Activated naive CD8-positive, alpha-beta T cell treated with anti-CD3 and anti-CD28 coated beads, Interleukin-2, amount 10 ng/mL, durations not matched to agents 7 days and 5 days (primary cell): ENCODE measurements at regions not wholly inside any gene's neighbourhood (a gene's known extent, or its start where the extent isn't known, plus 50 kb on each side); places are given as distances from the start of the nearest gene placed in this dataset.

ENCODE experiments used
- ATAC-seq: fragments of 150-1000 bp; cut with Tn5 transposase; one replicate; pipeline ENCODE4 v1.10.0; 2021; ENCODE audit warnings: low read depth, moderate library complexity
- POLR2A ChIA-PET: fragments of 350-600 bp; sonication (Branson Sonifier 250); formaldehyde crosslinking; loops from one replicate; lab custom pipeline; 2021; ENCODE audit warnings: antibody characterized with exemption; lab: Charles Lee
- DNase-seq: peaks from one replicate; pipeline ENCODE4 v3.0.0; 2021
- H3K27ac Mint-ChIP-seq: one replicate; pipeline ENCODE4 v1.8.0; 2022; ENCODE audit warnings: mild to moderate bottlenecking, mixed read lengths
- H3K27me3 Mint-ChIP-seq: one replicate; pipeline ENCODE4 v1.8.0; 2022; ENCODE audit warnings: mild to moderate bottlenecking, moderate library complexity, mixed read lengths
- H3K36me3 Mint-ChIP-seq: one replicate; pipeline ENCODE4 v1.8.0; 2021; ENCODE audit warnings: mild to moderate bottlenecking, mixed read lengths
- H3K4me1 Mint-ChIP-seq: one replicate; pipeline ENCODE4 v1.8.0; 2021; ENCODE audit warnings: mixed read lengths
- H3K4me3 Mint-ChIP-seq: one replicate; pipeline ENCODE4 v1.8.0; 2022; ENCODE audit warnings: mild to moderate bottlenecking, moderate library complexity, mixed read lengths
- H3K9me3 Mint-ChIP-seq: one replicate; pipeline ENCODE4 v1.8.0; 2021; ENCODE audit warnings: mixed read lengths

DNA sequence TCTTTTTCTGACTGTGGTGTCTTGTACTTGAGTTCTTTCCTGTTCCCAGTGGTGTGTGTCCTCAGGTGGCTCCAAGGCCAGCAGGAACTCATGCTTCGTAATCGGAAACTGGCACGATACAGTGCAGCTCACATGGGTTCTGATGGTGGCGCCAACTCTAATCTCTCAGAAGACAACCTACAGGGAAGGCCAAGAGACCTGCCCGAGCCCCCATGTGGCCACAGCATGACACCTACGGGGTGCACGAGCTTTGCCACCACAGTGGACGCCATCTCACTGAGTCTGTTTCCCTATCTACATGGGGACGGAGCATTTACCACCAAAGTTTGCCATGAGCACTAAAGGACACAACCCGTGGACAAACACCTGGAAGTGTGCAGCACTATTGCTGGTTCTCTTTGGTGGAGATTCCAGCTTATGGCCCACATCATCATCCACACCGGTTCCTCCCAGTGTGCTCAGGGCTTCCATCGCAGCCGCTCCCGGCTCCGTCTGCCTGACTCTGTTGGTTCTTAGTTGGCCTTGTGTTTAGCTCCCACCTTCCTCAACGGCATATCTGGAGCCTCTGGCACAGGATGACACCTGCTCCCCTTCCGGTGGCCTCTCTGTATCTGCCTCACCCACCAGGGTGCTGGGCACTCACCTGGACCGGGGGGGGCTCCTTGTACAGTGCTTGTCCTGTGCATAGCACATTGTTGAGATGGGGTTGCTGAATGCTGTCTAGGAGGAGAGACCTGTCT is 586.6 kb upstream of the MKI67 start:
- Mint-ChIP-seq H3K4me3 (no peak overlapping the region), H3K36me3 (no peaks in the 10 kb centered on the region), H3K27ac (no peak overlapping the region), H3K9me3 (no peaks in the 10 kb centered on the region), H3K27me3 (peaks cover 6% of the 10 kb centered on the region), H3K4me1 (no peaks in the 10 kb centered on the region)
- POLR2A ChIA-PET = no interaction called here
- ATAC-seq = no peak
- DNase-seq = no peak

DNA sequence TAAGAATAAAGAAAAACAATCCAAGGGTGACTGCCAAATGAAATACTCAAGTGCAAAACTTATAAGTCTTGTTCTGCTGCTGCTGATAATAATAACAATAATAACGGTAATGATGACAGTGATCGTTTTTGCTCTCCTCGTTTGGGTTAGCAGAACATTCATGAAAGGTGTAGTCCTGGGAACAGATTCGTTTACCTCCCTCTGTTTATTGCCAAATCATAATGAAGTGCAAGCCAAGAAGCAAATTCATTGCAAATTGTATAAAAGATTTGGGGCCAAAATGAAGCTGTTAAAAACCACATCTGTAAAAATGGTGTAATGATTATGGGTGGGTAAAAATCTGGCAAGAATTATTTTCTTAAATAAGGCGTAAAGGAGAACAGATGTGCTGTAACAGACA is 587.2 kb upstream of the MKI67 start:
- Mint-ChIP-seq H3K27me3 (peaks cover 6% of the 10 kb centered on the region), H3K4me1 (no peaks in the 10 kb centered on the region), H3K9me3 (no peaks in the 10 kb centered on the region), H3K27ac (no peak overlapping the region), H3K36me3 (no peaks in the 10 kb centered on the region), H3K4me3 (no peak overlapping the region)
- DNase-seq (no peak), ATAC-seq (no peak)
- POLR2A ChIA-PET = no interaction called here

DNA sequence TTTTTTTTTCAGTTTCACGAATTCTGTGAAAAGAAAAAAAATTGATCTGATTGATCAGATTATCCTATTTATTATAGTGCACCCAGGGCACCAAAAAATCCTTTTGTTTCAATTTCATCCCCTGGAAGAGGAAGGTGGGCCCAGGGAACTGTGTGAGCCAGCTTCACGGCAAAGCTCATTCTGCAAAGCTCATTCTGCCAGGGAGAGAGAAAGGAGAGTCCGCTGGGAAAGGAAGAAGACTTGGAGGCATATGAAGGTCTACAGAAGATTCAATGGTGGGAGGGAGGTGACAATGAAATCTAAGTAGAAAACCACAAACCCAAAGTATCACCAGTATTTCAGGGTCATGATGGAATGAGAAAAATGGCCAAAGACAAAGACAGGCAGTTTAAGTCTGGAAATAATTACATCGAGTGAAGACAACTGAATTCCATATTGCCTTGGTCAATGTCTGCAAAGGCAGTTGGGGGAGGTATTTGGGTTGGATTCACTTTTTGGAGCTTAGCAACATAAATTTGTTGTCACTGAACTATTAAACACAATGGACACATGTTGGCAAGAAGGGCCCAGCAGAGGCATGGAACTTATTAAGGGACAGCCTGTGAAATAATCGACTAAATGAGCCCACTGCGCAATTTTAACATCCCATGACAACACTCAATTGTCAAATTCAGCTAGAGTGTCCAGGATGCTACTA is 587.8 kb upstream of the MKI67 start:
- Mint-ChIP-seq H3K4me3 (no peak overlapping the region), H3K4me1 (no peaks in the 10 kb centered on the region), H3K36me3 (no peaks in the 10 kb centered on the region), H3K27ac (no peak overlapping the region), H3K9me3 (no peaks in the 10 kb centered on the region), H3K27me3 (peaks cover 6% of the 10 kb centered on the region)
- DNase-seq (no peak), ATAC-seq (no peak)
- POLR2A ChIA-PET = no interaction called here

DNA sequence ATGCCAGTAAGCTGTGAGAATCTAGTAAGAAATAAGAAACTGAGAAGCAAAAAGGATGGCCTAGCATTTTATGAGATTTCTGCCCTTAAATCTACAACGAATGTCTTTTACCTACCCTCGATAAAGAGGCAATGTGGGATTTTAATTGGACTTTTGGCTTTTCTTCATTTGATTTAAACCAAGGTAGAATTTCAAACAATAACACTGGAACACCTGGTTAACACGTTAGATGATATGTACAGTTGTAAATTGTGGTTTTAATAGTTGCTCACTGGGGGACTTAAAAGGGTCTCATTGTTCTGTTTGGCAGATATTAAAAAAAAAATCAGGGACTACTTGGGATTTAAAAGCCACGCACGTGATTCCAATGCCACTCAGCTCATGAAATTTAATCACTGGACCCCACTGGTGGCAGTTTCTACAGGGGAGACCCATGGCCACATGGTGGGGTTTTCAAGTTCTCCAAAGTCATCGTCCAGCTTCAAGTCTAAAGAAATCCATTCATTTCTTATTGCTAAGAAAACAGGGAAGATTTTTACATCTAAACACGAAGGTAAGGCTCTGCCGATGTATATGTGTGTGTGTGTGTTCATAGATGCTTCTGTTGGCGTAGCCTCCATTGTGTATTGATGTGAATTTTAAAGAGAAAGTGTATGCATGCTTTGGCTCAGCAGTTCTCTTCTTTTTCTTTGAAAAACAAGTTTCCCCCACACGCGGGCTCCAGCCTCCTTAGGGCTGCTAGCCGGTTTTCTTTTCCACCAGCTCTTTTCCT is 588.6 kb upstream of the MKI67 start:
- H3K36me3 Mint-ChIP-seq = no peaks in the 10 kb centered on the region
- H3K27me3 Mint-ChIP-seq = no peaks in the 10 kb centered on the region
- POLR2A ChIA-PET = no interaction called here
- no peaks in the 10 kb centered on the region for H3K9me3 Mint-ChIP-seq
- no peak overlapping the region for H3K27ac Mint-ChIP-seq
- DNase-seq = no peak
- H3K4me1 Mint-ChIP-seq = no peaks in the 10 kb centered on the region
- ATAC-seq = no peak
- H3K4me3 Mint-ChIP-seq = no peak overlapping the region

DNA sequence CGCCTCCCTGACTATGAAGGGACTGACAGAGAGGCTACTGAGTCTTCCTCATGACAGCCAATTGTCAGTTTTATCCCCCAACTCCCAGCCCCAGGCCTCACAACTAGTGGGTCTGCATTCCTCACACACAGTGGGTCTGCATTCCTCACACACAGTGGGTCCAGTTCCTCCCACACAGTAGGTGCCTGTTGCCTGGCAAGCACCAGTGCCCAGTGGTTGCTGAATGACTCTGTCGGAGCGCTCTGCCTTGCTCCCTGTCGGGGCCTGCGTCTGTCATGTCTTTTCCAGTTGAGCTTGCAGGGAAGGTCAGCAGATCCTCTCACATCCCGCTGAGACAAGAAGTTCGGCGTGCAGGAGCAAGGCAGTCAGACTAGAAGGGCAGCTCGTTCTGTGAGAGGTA is 590.0 kb upstream of the MKI67 start:
- H3K4me1 Mint-ChIP-seq = no peaks in the 10 kb centered on the region
- POLR2A ChIA-PET = no interaction called here
- no peak overlapping the region for H3K4me3 Mint-ChIP-seq
- ATAC-seq (no peak), DNase-seq (no peak)
- H3K27me3 Mint-ChIP-seq = no peaks in the 10 kb centered on the region
- no peaks in the 10 kb centered on the region for H3K36me3 Mint-ChIP-seq
- no peak overlapping the region for H3K27ac Mint-ChIP-seq
- no peaks in the 10 kb centered on the region for H3K9me3 Mint-ChIP-seq

DNA sequence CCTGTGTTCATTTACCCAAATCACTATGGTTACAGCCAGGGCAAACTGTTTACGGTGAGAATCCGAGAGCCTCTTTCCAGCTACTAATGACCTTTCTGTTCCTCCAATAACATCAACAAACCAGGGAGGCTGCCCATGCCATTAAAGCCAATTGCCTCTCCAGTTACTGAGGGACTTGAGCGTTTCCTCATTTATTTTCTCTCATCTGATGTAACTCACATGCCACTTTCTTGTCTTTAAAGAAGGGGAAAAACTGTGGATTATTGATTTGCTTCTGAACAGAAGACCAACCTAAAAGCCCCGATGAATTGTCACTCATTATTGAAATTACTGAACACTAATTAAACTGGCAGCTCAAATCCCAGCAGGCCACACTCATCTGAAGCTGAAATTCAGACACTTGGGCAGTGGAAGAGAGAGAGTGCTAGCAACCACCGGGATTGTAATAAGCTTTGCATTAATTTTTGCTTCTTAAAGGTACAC is 595.8 kb upstream of the MKI67 start:
- Mint-ChIP-seq H3K27ac (no peak overlapping the region), H3K36me3 (no peaks in the 10 kb centered on the region), H3K27me3 (peaks cover under 1% of the 10 kb centered on the region), H3K4me1 (no peaks in the 10 kb centered on the region), H3K4me3 (no peak overlapping the region), H3K9me3 (no peaks in the 10 kb centered on the region)
- no peak for DNase-seq
- no peak for ATAC-seq
- POLR2A ChIA-PET = no interaction called here

DNA sequence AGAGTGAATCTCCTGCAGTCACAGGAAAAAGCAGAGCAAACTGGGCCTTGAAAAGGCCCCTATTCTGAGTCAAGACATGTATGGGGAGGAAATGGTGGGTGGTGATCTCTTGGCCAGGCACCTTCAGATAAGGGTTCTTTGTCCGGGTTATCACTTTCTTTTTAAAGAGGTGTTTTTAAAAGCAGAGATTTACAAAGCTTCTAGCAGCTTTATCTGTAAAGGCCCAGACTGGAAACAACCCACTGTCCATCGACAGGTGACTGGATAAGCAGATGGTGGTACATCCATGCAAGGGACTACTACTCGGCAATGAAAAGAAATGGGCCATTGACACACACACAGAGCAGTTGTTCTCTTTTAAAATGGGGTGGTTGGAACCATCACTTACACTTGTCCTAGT is 596.7 kb upstream of the MKI67 start:
- Mint-ChIP-seq H3K4me1 (no peaks in the 10 kb centered on the region), H3K9me3 (no peaks in the 10 kb centered on the region), H3K27ac (no peak overlapping the region), H3K4me3 (no peak overlapping the region), H3K36me3 (no peaks in the 10 kb centered on the region), H3K27me3 (peaks cover 2% of the 10 kb centered on the region)
- DNase-seq = no peak
- ATAC-seq = no peak
- POLR2A ChIA-PET = no interaction called here

DNA sequence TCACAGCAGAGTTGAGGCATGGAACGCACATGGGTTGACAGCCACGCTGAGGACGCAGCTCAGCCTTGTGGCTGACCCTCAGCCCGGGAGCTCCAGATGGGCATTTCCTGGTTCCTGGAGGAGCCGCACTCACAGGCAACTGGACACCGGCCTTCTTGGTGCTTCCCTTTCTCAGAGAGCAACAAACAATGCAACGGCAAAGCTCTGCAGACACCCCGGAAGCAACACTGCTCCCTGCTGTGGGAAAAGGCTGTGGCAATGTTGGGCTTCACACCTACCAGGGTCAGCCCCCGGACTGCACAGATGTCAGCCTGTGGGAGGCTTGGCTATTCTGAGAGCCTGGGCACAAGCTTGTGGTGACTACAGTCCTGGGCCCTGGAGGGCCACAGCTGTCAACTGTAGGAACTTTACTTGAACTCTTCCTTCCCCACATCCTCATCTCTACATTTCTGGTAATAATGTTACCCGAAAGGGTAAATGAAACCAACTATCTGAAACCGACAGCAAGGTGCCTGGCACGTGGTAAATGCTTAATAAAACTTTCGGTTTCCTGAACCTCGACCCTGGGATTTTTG is 597.5 kb upstream of the MKI67 start:
- POLR2A ChIA-PET = no interaction called here
- Mint-ChIP-seq H3K9me3 (no peaks in the 10 kb centered on the region), H3K27me3 (peaks cover 2% of the 10 kb centered on the region), H3K4me1 (no peaks in the 10 kb centered on the region), H3K27ac (no peak overlapping the region), H3K4me3 (no peak overlapping the region), H3K36me3 (no peaks in the 10 kb centered on the region)
- DNase-seq (no peak), ATAC-seq (no peak)

DNA sequence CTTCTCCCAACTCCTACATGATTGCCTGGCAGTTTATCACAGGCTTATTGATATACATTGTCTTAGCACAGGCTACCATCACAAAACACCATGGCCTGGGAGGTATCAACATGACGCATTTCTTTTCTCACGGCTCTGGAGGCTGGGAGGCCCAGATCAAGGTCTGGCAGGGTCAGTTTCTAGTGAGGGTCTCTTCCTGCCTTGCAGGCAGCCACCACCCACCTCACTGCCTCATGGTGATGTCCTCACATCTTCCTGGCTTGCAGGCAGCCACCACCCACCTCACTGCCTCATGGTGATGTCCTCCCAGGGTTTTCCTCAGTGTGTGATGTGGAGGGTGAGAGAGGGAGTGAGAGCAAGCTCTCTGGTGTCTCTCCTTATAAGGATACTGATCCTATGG is 599.3 kb upstream of the MKI67 start:
- Mint-ChIP-seq H3K27me3 (peaks cover 2% of the 10 kb centered on the region), H3K36me3 (no peaks in the 10 kb centered on the region), H3K4me3 (no peak overlapping the region), H3K4me1 (no peaks in the 10 kb centered on the region), H3K27ac (no peak overlapping the region), H3K9me3 (no peaks in the 10 kb centered on the region)
- ATAC-seq (no peak), DNase-seq (no peak)
- POLR2A ChIA-PET = no interaction called here

DNA sequence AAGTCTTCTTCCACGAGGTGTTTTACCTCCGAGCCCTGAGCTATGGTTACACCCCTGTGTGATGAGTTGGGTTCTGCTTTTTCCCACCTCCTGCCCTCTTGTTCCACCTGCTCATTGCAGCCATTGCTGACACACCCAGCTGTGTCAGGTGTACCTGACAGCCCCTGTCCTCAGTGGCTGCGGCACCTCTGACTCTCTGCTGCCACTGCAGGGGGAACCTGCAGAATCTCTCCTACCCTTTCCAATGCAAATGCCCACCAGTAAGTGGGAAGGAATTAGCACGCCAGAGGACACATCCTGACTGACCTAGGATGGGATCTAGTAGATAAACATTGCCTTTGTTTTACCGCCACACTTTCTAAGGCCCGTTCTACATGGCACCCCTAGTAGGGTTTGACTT is 600.9 kb upstream of the MKI67 start:
- H3K4me3 Mint-ChIP-seq = no peak overlapping the region
- no peaks in the 10 kb centered on the region for H3K36me3 Mint-ChIP-seq
- H3K4me1 Mint-ChIP-seq = no peaks in the 10 kb centered on the region
- POLR2A ChIA-PET = no interaction called here
- no peak for DNase-seq
- no peak for ATAC-seq
- no peaks in the 10 kb centered on the region for H3K9me3 Mint-ChIP-seq
- H3K27ac Mint-ChIP-seq = no peak overlapping the region
- peaks cover 2% of the 10 kb centered on the region for H3K27me3 Mint-ChIP-seq

DNA sequence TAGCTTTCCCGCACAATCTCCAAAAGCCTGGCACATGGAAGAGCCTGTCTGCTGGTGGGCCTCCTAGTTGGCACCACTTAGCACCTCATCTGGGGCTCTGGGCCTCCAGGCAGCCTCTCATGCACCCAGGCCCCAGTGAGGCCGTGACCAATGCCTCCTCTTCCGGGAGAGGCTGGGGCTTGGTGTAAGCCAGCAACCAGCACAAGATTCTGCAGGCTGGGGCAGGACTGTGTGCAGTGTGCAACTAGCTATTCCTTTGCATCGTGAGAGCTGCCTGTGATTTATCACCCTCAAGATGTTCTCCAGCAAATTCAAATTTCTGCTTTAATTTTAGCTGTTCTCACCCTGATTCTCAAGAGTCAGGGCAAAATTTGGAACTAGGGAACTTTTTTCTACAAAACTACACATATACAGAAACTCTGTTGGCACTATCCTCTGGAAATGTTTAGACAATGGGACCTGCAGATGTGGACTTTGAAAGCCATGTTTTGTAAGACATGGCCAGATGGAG is 603.7 kb upstream of the MKI67 start:
- H3K9me3 Mint-ChIP-seq = no peaks in the 10 kb centered on the region
- H3K27ac Mint-ChIP-seq = no peak overlapping the region
- POLR2A ChIA-PET = no interaction called here

DNA sequence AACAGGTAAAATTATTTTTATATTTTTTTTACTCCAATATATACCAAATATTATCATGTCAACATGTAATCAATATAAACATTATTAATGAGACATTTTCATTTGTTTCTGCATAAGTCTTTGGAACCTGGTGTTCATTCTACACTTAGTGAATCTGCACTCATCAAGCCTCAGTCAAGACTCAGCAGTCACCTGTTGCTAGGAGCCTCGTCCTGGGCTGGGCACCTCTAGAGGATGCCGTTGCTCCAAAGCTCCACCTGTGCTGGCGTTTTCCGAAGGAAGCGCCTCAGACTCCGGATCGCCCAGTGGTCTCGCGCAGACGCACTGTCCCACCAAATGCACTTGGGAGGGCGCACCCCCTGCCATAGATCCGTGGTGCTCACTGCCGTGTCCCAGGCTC is 604.7 kb upstream of the MKI67 start:
- H3K27me3 Mint-ChIP-seq = peaks cover 4% of the 10 kb centered on the region
- ATAC-seq (no peak), DNase-seq (no peak)
- H3K9me3 Mint-ChIP-seq = no peaks in the 10 kb centered on the region
- H3K4me1 Mint-ChIP-seq = no peaks in the 10 kb centered on the region
- POLR2A ChIA-PET = no interaction called here
- no peaks in the 10 kb centered on the region for H3K36me3 Mint-ChIP-seq
- no peak overlapping the region for H3K27ac Mint-ChIP-seq
- no peak overlapping the region for H3K4me3 Mint-ChIP-seq

More for the DNA sequence above, 603.7 kb upstream of the MKI67 start:
- Mint-ChIP-seq H3K4me1 (no peaks in the 10 kb centered on the region), H3K27me3 (peaks cover 4% of the 10 kb centered on the region), H3K4me3 (no peak overlapping the region), H3K36me3 (no peaks in the 10 kb centered on the region)
- ATAC-seq = no peak
- no peak for DNase-seq

DNA sequence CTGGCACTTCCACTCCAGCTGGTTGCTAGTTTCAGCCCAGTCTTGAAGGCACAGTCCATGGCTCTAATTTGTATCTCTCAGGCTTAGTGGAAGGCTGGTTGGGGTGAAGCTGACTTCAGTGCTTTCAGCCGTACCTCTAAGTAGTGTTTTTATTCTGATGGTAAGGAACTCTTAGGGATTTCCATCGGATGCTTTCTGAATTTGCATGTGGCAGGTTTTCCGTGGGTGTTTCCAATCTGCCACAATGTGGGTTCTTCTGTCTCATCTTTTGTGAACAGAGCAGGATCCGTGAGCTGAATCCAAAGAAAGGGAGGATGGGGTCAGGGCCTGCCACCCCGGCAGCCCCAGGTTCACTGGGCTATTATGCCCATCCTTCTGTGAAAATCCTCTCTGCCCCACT is 607.9 kb upstream of the MKI67 start:
- POLR2A ChIA-PET = no interaction called here
- no peaks in the 10 kb centered on the region for H3K36me3 Mint-ChIP-seq
- no peaks in the 10 kb centered on the region for H3K9me3 Mint-ChIP-seq
- no peak for ATAC-seq
- no peak overlapping the region for H3K27ac Mint-ChIP-seq
- H3K4me3 Mint-ChIP-seq = no peak overlapping the region
- DNase-seq = no peak
- peaks cover 2% of the 10 kb centered on the region for H3K27me3 Mint-ChIP-seq
- no peaks in the 10 kb centered on the region for H3K4me1 Mint-ChIP-seq
